Body of pancreas (tissue), 4 donors: ENCODE measurements at regions not wholly inside any gene's neighbourhood (a gene's known extent, or its start where the extent isn't known, plus 50 kb on each side); places are given as distances from the start of the nearest gene placed in this dataset.
"Not testable (repeated sequence)": the region's sequence is repeated elsewhere in the genome, so short reads cannot be mapped to it uniquely, and the experiment has no call there.

Experiments
- ATAC-seq: fragments of 150-250 bp; one replicate; pipeline ENCODE4 v1.9.1; 2016
- DNase-seq, 4 donors: peaks; one replicate each; pipeline ENCODE4 v3.0.0-alpha.2; 2019
- H3K27ac ChIP-seq, 4 donors: fragments of 200-600 bp; sonication (generic); 1 replicate in 3 of 4; 2 replicates in 1 of 4; pipeline versions ENCODE4 v1.5.1 to v1.6.1; 2016 to 2019; ENCODE audit warnings: mild to moderate bottlenecking in 1 of 4, mixed read lengths in 1 of 4, moderate library complexity in 1 of 4
- H3K27me3 ChIP-seq, 2 donors: fragments of 200-600 bp; sonication (generic); one replicate each; pipeline ENCODE4 v1.6.0; 2016; ENCODE audit warnings: mild to moderate bottlenecking in 1 of 2
- H3K36me3 ChIP-seq, 2 donors: fragments of 200-600 bp; sonication (generic); replicated peaks in 1 of 2; 2 replicates each; pipeline ENCODE4 v1.5.1; 2016; ENCODE audit warnings: low read depth in 2 of 2; ENCODE audit not compliant: insufficient read depth in 1 of 2
- H3K4me1 ChIP-seq: fragments of 200-600 bp; sonication (generic); one replicate; pipeline ENCODE4 v1.6.0; 2016
- H3K4me3 ChIP-seq, 2 donors: fragments of 200-600 bp; sonication (generic); 1 replicate in 1 of 2; 2 replicates in 1 of 2; pipeline ENCODE4 v1.5.1; 2016 to 2019
- H3K9me3 ChIP-seq, 3 donors: fragments of 200-600 bp; sonication (generic); 1 replicate in 2 of 3; 2 replicates in 1 of 3; pipeline ENCODE4 v1.5.1; 2016
- CTCF ChIP-seq, 7 experiments: fragments of 450-650 bp in 4 of 7; fragments of 200-600 bp in 3 of 7; sonication (generic) in 3 of 7; IDR thresholded peaks; one replicate each; pipeline ENCODE4 v1.5.1; 2016 to 2019; ENCODE audit warnings: antibody characterized with exemption in 7 of 7
- POLR2A ChIP-seq, 3 donors: fragments of 450-650 bp; IDR thresholded peaks; one replicate each; pipeline ENCODE4 v1.6.1; 2016; ENCODE audit warnings: antibody characterized with exemption in 3 of 3, mild to moderate bottlenecking in 2 of 3
- WGBS, 2 donors: methylation state at CpG; one replicate each; pipeline ENCODE4 v1.1.5; 2017; 5-methylcytosine and 5-hydroxymethylcytosine counted together
- intact Hi-C: fragments of 100-400 bp; cut with DNase I; formaldehyde crosslinking; loops from one replicate; pipeline ENCODE4 v1.15.1; 2023

- Histone ChIP-seq H3K27ac (no peak overlapping the region), H3K4me3 (no peak overlapping the region), H3K27me3 (no peaks in the 10 kb centered on the region), H3K36me3 (no peaks in the 10 kb centered on the region), H3K4me1 (no peaks in the 10 kb centered on the region), H3K9me3 (no peaks in the 10 kb centered on the region)
- ATAC-seq (no peak), DNase-seq (no peak)
- WGBS, 2 donors = 93 to 94% methylated on average over 3 of the region's 3 CpGs
- TF ChIP-seq CTCF (IDR thresholded peaks at IDR 0.05) (no peak), POLR2A (IDR thresholded peaks at IDR 0.05) (no peak)
- intact Hi-C loops = no loop called here
Measured at GRCh38 chr10:77721815-77722214, 84.2 kb upstream of the KCNMA1 start.

GRCh38 chr10:77718957-77719356 is 81.3 kb upstream of the KCNMA1 start:
- TF ChIP-seq CTCF (IDR thresholded peaks at IDR 0.05) (no peak), POLR2A (IDR thresholded peaks at IDR 0.05) (no peak)
- Histone ChIP-seq H3K9me3 (no peaks in the 10 kb centered on the region), H3K27ac (no peak overlapping the region), H3K36me3 (no peaks in the 10 kb centered on the region), H3K4me3 (no peak overlapping the region), H3K27me3 (no peaks in the 10 kb centered on the region), H3K4me1 (no peaks in the 10 kb centered on the region)
- no peak for ATAC-seq
- WGBS, 2 donors = 58 to 63% methylated on average over 2 of the region's 2 CpGs
- DNase-seq = no peak
- intact Hi-C loops = loop anchor here (10.0 kb wide), 1 partner anchor 554 kb away; no protein-coding TSS in a partner anchor

GRCh38 chr10:77718312-77718711 is 80.7 kb upstream of the KCNMA1 start:
- H3K27ac ChIP-seq, H3K27me3 ChIP-seq, H3K36me3 ChIP-seq, DNase-seq, H3K9me3 ChIP-seq, H3K4me3 ChIP-seq, H3K4me1 ChIP-seq, ATAC-seq: not testable (repeated sequence)
- 59 to 65% methylated on average over 6 of the region's 6 CpGs for WGBS, 2 donors
- intact Hi-C loops = loop anchor here (10.0 kb wide), 1 partner anchor 554 kb away; no protein-coding TSS in a partner anchor

- Histone ChIP-seq H3K27me3 (no peaks in the 10 kb centered on the region), H3K36me3 (no peaks in the 10 kb centered on the region), H3K4me3 (no peak overlapping the region), H3K4me1 (no peaks in the 10 kb centered on the region), H3K27ac (no peak overlapping the region), H3K9me3 (no peaks in the 10 kb centered on the region)
- intact Hi-C loops = loop anchor here (10.0 kb wide), 1 partner anchor 553 kb away; no protein-coding TSS in a partner anchor
- 54 to 65% methylated on average over 3 of the region's 3 CpGs for WGBS, 2 donors
- ATAC-seq = no peak
- no peak for DNase-seq
- no peak for TF ChIP-seq CTCF (IDR thresholded peaks at IDR 0.05)
- no peak for TF ChIP-seq POLR2A (IDR thresholded peaks at IDR 0.05)
Measured at GRCh38 chr10:77717336-77717735, 79.7 kb upstream of the KCNMA1 start.

- Histone ChIP-seq H3K4me1 (no peaks in the 10 kb centered on the region), H3K4me3 (no peak overlapping the region), H3K27ac (no peak overlapping the region), H3K9me3 (no peaks in the 10 kb centered on the region), H3K36me3 (no peaks in the 10 kb centered on the region), H3K27me3 (no peaks in the 10 kb centered on the region)
- 75 to 76% methylated on average over 12 to 13 of the region's 13 CpGs for WGBS, 2 donors
- ATAC-seq (no peak), DNase-seq (no peak)
- intact Hi-C loops = loop anchor here (10.0 kb wide), 1 partner anchor 552 kb away; no protein-coding TSS in a partner anchor
- TF ChIP-seq POLR2A (IDR thresholded peaks at IDR 0.05) (no peak), CTCF (IDR thresholded peaks at IDR 0.05) (no peak)
Measured at GRCh38 chr10:77716458-77717317, 79.1 kb upstream of the KCNMA1 start.
